ENCODE measurements at regions not wholly inside any gene's neighbourhood (a gene's known extent, or its start where the extent isn't known, plus 50 kb on each side); places are given as distances from the start of the nearest gene placed in this dataset.

- no peaks in the 10 kb centered on the region for H3K4me1 ChIP-seq (ENCODE audit: low read length)
- no peaks in the 10 kb centered on the region for H3K79me2 ChIP-seq (ENCODE audit: low read length)
- H3K27ac ChIP-seq (ENCODE audit: low read length): no peak overlapping the region
- no peak overlapping the region for H3K4me3 ChIP-seq (ENCODE audit: low read length)
- H3K4me2 ChIP-seq (ENCODE audit: low read length): no peak overlapping the region
- no peak for TF ChIP-seq EZH2phosphoT487 (IDR thresholded peaks at IDR 0.05; ENCODE audit: low read depth)
- no peak for TF ChIP-seq CTCF (IDR thresholded peaks at IDR 0.05; ENCODE audit: low read depth, low read length)
- no peak overlapping the region for H3K9ac ChIP-seq (ENCODE audit: low read length)
- no peaks in the 10 kb centered on the region for H4K20me1 ChIP-seq (ENCODE audit: insufficient read depth, low read length)
- no peaks in the 10 kb centered on the region; the same call in 1 of the 2 replicates for H3K9me3 ChIP-seq (ENCODE audit: insufficient read depth, low read length)
- H3K36me3 ChIP-seq (replicated peaks; ENCODE audit: low read depth, low read length): no peaks in the 10 kb centered on the region
- H2AFZ ChIP-seq (ENCODE audit: low read depth, low read length): no peak overlapping the region
- no peaks in the 10 kb centered on the region for H3K27me3 ChIP-seq (ENCODE audit: low read depth, low read length)
These were observed 264.1 kb upstream of the PRKD1 start for GRCh38 chr14:30191639-30192279.

DNA sequence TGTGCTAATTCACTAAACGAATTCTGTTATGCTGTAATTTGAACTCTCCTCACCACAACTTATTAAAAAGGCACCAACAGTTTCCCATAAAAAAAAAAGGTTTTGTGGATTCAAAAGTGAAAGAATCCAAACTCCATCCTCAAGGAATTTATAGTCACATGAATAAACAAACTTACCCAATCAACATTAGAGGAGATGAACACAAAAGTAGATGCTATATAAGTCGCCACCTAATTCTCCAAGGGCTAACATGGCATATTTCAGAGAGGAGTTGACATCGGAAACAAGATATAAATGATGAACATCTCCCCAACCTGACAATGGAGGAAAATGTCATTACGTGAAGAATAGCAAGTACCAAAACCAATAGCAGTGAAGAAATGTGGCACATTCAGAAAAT lies 265.5 kb upstream of the PRKD1 start:
- Histone ChIP-seq H3K27ac (ENCODE audit: low read length) (no peak overlapping the region), H4K20me1 (ENCODE audit: insufficient read depth, low read length) (no peaks in the 10 kb centered on the region), H3K9ac (ENCODE audit: low read length) (no peak overlapping the region), H2AFZ (ENCODE audit: low read depth, low read length) (no peak overlapping the region), H3K4me1 (ENCODE audit: low read length) (no peaks in the 10 kb centered on the region), H3K4me2 (ENCODE audit: low read length) (no peak overlapping the region), H3K27me3 (ENCODE audit: low read depth, low read length) (no peaks in the 10 kb centered on the region), H3K79me2 (ENCODE audit: low read length) (no peaks in the 10 kb centered on the region), H3K9me3 (ENCODE audit: insufficient read depth, low read length) (no peaks in the 10 kb centered on the region; the same call in 1 of the 2 replicates), H3K36me3 (replicated peaks; ENCODE audit: low read depth, low read length) (no peaks in the 10 kb centered on the region), H3K4me3 (ENCODE audit: low read length) (no peak overlapping the region)
- TF ChIP-seq CTCF (IDR thresholded peaks at IDR 0.05; ENCODE audit: low read depth, low read length): no peak
- TF ChIP-seq EZH2phosphoT487 (IDR thresholded peaks at IDR 0.05; ENCODE audit: low read depth): no peak

DNA sequence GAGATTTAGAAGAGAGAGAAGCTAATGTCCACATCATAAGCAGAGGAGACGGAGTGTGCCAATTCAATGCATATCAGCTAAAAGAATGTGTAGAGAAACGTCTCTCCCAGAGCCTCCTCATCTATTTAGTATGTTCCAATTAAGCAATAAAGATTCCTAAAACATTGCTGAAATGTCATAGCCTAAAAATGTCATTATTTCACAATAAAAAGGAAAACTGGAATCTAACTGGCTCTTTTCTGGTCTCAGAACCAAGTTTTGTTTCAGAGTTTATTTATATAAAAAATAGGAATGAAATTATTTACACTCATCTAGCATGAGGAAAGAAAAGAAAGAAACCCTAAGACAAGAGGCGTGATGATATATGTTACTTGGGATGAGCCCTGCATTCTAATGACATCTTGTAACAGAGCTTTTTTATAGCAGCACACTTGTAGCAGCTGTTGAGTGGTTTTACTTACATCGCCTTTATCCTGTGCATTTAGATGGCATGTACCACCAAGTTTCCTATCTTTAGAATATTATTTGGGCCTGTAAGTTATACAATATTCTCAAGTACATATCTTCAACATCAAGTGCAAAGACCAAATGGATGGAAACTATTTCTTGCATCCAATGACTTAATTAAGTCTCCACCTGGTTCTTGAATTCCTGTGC lies 266.3 kb upstream of the PRKD1 start:
- no peak overlapping the region for H2AFZ ChIP-seq (ENCODE audit: low read depth, low read length)
- no peak overlapping the region for H3K9ac ChIP-seq (ENCODE audit: low read length)
- H3K79me2 ChIP-seq (ENCODE audit: low read length): no peaks in the 10 kb centered on the region
- no peak overlapping the region for H3K4me3 ChIP-seq (ENCODE audit: low read length)
- H3K36me3 ChIP-seq (replicated peaks; ENCODE audit: low read depth, low read length): no peaks in the 10 kb centered on the region
- no peaks in the 10 kb centered on the region; the same call in 1 of the 2 replicates for H3K9me3 ChIP-seq (ENCODE audit: insufficient read depth, low read length)
- TF ChIP-seq CTCF (IDR thresholded peaks at IDR 0.05; ENCODE audit: low read depth, low read length): no peak
- TF ChIP-seq EZH2phosphoT487 (IDR thresholded peaks at IDR 0.05; ENCODE audit: low read depth): no peak
- H3K4me2 ChIP-seq (ENCODE audit: low read length): no peak overlapping the region
- H3K27me3 ChIP-seq (ENCODE audit: low read depth, low read length): no peaks in the 10 kb centered on the region
- no peaks in the 10 kb centered on the region for H3K4me1 ChIP-seq (ENCODE audit: low read length)
- no peaks in the 10 kb centered on the region for H4K20me1 ChIP-seq (ENCODE audit: insufficient read depth, low read length)
- no peak overlapping the region for H3K27ac ChIP-seq (ENCODE audit: low read length)

- no peak overlapping the region for H3K4me2 ChIP-seq (ENCODE audit: low read length)
- no peak overlapping the region for H2AFZ ChIP-seq (ENCODE audit: low read depth, low read length)
- no peaks in the 10 kb centered on the region; the same call in 1 of the 2 replicates for H3K9me3 ChIP-seq (ENCODE audit: insufficient read depth, low read length)
- no peaks in the 10 kb centered on the region for H3K27me3 ChIP-seq (ENCODE audit: low read depth, low read length)
- H3K36me3 ChIP-seq (replicated peaks; ENCODE audit: low read depth, low read length): no peaks in the 10 kb centered on the region
- no peak overlapping the region for H3K4me3 ChIP-seq (ENCODE audit: low read length)
- TF ChIP-seq EZH2phosphoT487 (IDR thresholded peaks at IDR 0.05; ENCODE audit: low read depth) (no peak), CTCF (IDR thresholded peaks at IDR 0.05; ENCODE audit: low read depth, low read length) (no peak)
- H3K27ac ChIP-seq (ENCODE audit: low read length): no peak overlapping the region
- no peak overlapping the region for H3K9ac ChIP-seq (ENCODE audit: low read length)
- H3K4me1 ChIP-seq (ENCODE audit: low read length): no peaks in the 10 kb centered on the region
- no peaks in the 10 kb centered on the region for H3K79me2 ChIP-seq (ENCODE audit: low read length)
- no peaks in the 10 kb centered on the region for H4K20me1 ChIP-seq (ENCODE audit: insufficient read depth, low read length)
These were observed 267.1 kb upstream of the PRKD1 start for GRCh38 chr14:30194741-30195148.

Measured in OCI-LY3 (cell line).